Right kidney (tissue), 1 donor: ENCODE measurements at regions not wholly inside any gene's neighbourhood (a gene's known extent, or its start where the extent isn't known, plus 50 kb on each side); places are given as distances from the start of the nearest gene placed in this dataset.

Experiments
- DNase-seq: peaks from one replicate; pipeline ENCODE4 v3.0.0-alpha.2; 2016

- DNase-seq = no peak
Observed at GRCh38 chr10:108203905-108204527, 1039.5 kb upstream of the SORCS1 start.

- no peak for DNase-seq
Observed at GRCh38 chr10:108187408-108188012, 1023.0 kb upstream of the SORCS1 start.

- DNase-seq = no peak
Observed at GRCh38 chr10:108184114-108184513, 1019.6 kb upstream of the SORCS1 start.

GRCh38 chr10:108180878-108181277 is 1016.4 kb upstream of the SORCS1 start:
- DNase-seq = no peak

- DNase-seq = no peak
Observed at GRCh38 chr10:108169846-108170245, 1005.3 kb upstream of the SORCS1 start.

- no peak for DNase-seq
Observed at GRCh38 chr10:108167766-108168165, 1003.3 kb upstream of the SORCS1 start.

- no peak for DNase-seq
Observed at GRCh38 chr10:108166401-108166800, 1001.9 kb upstream of the SORCS1 start.

- no peak for DNase-seq
Observed at GRCh38 chr10:108147346-108147745, 982.8 kb upstream of the SORCS1 start.

GRCh38 chr10:108141064-108141463 is 976.6 kb upstream of the SORCS1 start:
- no peak for DNase-seq

GRCh38 chr10:108132303-108132702 is 967.8 kb upstream of the SORCS1 start:
- no peak for DNase-seq

GRCh38 chr10:108130575-108130974 is 966.1 kb upstream of the SORCS1 start:
- no peak for DNase-seq

GRCh38 chr10:108112218-108112617 is 947.7 kb upstream of the SORCS1 start:
- no peak for DNase-seq

GRCh38 chr10:108104551-108105156 is 940.1 kb upstream of the SORCS1 start:
- DNase-seq = no peak

- no peak for DNase-seq
Observed at GRCh38 chr10:108097258-108097657, 932.8 kb upstream of the SORCS1 start.

- DNase-seq = no peak
Observed at GRCh38 chr10:108095932-108096925, 931.7 kb upstream of the SORCS1 start.

- no peak for DNase-seq
Observed at GRCh38 chr10:108090476-108091215, 926.1 kb upstream of the SORCS1 start.

- no peak for DNase-seq
Observed at GRCh38 chr10:108086502-108086901, 922.0 kb upstream of the SORCS1 start.

GRCh38 chr10:108082596-108082995 is 918.1 kb upstream of the SORCS1 start:
- DNase-seq = no peak

GRCh38 chr10:108078263-108078662 is 913.8 kb upstream of the SORCS1 start:
- DNase-seq = no peak

GRCh38 chr10:108072466-108072865 is 908.0 kb upstream of the SORCS1 start:
- no peak for DNase-seq

- DNase-seq = no peak
Observed at GRCh38 chr10:108070789-108071188, 906.3 kb upstream of the SORCS1 start.

- no peak for DNase-seq
Observed at GRCh38 chr10:108069096-108069495, 904.6 kb upstream of the SORCS1 start.
